ENCODE measurements at regions not wholly inside any gene's neighbourhood (a gene's known extent, or its start where the extent isn't known, plus 50 kb on each side); places are given as distances from the start of the nearest gene placed in this dataset.

- TF ChIP-seq CTCF (IDR thresholded peaks at IDR 0.05) (no peak), EZH2phosphoT487 (IDR thresholded peaks at IDR 0.05) (no peak)
Observed at GRCh38 chr6:156517088-156517487, 260.1 kb upstream of the ARID1B start.

Measured in neural progenitor cell (in vitro differentiated cells).